Activated CD4-positive, alpha-beta T cell treated with anti-CD3 and anti-CD28 coated beads, Interleukin-2, amount 50 U/mL, for 24 hours (primary cell): ENCODE measurements at regions not wholly inside any gene's neighbourhood (a gene's known extent, or its start where the extent isn't known, plus 50 kb on each side); places are given as distances from the start of the nearest gene placed in this dataset.
"Not testable (repeated sequence)": the region's sequence is repeated elsewhere in the genome, so short reads cannot be mapped to it uniquely, and the experiment has no call there.

Experiments used
- DNase-seq, 2 donors: peaks; one replicate each; pipeline ENCODE4 v3.0.0-alpha.2; 2020; ENCODE audit warnings: low read depth in 1 of 2, low spot score in 1 of 2

DNA sequence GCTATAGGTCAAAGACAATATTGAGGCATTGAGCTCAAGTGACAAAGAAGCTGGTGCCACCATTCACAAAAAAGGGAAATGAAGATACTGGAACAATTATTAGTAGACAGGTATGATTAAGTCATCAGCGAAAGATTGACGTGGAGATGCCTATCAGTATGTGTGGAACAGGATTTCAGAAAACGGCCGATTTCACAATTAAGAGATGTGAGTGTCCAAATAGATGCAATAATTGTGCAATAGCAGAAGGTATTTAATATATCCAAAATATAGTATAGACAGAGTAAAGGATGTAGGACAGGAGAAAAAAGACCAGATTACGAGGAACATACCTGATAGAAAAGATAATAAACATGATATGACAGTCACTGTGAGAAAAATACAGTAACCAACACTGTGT lies 433.1 kb downstream of the C12orf50 start:
- DNase-seq, result no peak

DNA sequence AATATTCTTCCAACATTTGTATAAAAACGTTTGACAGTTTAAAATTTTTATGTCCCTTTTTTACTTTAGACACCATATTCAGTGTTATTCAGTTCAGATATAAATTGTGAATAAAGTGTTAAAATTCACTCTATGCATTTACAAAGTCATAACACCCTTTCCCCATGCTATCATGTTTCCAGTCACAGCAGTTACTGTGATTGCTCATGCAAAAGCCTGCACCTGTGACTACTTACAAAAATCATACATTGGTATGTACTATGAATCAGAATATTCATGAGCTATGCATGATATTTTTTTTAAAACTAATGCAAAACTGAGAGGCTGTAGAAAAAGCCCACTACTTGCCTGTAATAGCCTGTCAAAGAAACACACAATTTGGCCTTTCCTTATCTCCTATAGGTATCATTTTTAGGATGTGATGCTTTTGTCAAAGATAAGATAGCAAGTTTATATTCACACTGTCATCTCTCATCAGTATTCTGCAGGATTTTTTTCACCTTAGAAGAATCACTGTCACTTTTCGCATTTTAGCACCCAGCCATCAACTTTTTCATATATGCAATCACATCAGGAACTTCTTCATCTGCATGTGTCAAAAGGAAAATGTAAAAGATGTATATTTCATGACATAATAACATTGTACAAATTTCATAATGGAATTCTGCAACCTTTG lies 443.2 kb downstream of the C12orf50 start:
- no peak for DNase-seq

DNA sequence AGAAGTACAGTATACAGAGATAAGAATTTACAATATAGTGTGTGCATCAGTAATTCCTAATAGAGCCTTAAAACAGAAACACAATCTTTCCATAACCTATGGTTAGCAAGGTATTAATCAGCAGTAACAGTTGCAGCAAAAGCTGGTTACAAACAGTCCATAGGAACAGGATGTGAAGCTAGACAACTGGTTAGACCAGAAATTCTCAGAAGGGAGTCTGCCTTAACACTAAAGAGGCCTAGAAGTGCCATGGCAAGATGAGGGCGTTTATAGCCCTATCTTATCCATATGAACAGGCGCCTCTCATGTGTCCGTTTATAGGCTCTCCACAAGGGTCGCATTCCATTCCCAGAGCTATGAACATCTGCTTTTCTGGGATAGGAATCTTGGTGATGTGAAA lies 450.1 kb downstream of the C12orf50 start:
- not testable (repeated sequence) for DNase-seq

DNA sequence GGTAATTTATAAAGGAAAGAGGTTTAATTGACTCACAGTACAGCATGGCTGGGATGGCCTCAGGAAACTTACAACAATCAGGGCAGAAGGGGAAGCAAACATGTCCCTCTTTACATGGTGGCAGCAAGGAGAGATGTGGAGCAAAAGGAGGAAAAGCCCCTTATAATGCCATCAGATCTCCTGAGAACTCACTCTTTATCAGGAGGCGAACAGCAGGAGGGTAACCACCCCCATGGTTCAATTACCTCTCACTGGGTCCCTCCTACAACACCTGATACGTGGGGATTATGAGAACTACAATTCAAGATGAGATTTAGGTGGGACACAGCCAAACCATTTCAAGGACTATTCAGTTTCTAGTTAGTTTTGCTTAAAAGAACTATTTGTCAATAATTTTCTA lies 453.3 kb downstream of the C12orf50 start:
- no peak for DNase-seq

DNA sequence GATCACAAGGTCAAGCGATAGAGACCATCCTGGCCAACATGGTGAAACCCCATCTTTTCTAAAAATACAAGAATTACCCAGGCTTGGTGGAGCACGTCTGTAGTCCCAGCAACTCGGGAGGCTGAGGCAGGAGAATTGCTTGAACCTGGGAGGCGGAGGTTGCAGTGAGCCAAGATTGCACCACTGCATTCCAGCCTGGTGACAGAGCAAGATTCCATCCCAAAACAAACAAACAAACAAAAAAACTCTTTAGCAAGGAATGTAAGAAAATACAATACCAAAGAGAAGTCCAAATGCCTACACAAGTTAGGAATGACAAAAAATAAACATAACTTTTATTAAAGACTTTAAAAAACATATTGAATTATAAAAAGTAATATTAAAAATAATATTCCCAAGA lies 462.3 kb downstream of the C12orf50 start:
- DNase-seq, result not testable (repeated sequence)

- DNase-seq, result no peak
Measured at GRCh38 chr12:87556985-87557384, 472.2 kb downstream of the C12orf50 start.

DNA sequence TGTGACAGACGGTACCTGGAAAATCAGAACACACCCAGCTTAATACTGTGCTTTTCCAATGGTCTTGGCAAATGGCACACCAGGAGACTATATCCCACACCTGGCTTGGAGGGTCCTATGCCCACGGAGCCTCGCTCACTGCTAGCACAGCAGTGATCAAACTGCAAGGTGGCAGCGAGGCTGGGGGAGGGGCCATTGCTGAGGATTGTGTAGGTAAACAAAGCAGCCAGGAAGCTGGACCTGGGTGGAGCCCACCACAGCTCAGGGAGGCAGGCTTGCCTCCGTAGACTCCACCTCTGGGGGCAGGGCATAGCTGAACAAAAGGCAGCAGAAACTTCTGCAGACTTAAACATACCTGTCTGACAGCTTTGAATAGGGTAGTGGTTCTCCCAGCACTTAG lies 498.0 kb downstream of the C12orf50 start:
- not testable (repeated sequence) for DNase-seq

- DNase-seq, result no peak
Measured at GRCh38 chr12:87529413-87529812, 499.8 kb downstream of the C12orf50 start.

DNA sequence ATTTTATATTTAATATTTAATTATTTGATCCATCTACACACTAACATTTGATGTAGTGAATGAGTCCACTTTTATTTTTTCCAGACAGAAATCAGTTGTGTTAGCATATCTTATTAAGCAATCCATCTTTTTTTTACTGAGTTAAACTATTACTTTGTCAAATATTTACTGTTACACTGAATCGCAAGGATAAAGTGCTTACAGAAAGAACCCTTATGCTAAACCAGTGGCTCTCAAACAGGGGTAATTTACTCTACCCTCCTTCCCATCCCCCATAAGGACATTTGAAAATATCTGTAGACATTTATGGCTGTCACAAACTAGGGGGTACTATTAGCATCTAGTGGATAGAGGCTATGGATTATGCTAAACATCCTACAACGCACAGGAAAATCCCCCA lies 508.2 kb downstream of the C12orf50 start:
- no peak for DNase-seq

DNA sequence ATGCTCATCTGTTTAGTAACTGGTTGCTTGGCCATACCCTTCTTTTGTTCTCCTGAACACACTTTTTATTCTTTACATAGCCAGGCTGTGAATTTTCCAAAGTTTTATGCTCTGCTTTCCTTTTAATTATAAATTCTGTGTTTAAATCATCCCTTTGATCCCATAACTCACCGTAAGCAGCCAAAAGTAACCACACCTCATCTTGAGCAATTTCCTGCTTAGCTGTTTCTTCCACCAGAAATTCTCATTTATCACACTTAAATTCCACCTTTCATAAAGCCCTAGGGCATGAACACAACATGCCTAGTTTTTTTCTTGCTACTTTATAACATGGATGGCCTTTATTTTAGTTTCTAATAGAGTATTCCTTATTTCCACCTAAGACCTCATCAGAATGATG lies 510.7 kb downstream of the C12orf50 start:
- DNase-seq, result no peak

GRCh38 chr12:87518036-87518435 lies 511.2 kb downstream of the C12orf50 start:
- no peak for DNase-seq

DNA sequence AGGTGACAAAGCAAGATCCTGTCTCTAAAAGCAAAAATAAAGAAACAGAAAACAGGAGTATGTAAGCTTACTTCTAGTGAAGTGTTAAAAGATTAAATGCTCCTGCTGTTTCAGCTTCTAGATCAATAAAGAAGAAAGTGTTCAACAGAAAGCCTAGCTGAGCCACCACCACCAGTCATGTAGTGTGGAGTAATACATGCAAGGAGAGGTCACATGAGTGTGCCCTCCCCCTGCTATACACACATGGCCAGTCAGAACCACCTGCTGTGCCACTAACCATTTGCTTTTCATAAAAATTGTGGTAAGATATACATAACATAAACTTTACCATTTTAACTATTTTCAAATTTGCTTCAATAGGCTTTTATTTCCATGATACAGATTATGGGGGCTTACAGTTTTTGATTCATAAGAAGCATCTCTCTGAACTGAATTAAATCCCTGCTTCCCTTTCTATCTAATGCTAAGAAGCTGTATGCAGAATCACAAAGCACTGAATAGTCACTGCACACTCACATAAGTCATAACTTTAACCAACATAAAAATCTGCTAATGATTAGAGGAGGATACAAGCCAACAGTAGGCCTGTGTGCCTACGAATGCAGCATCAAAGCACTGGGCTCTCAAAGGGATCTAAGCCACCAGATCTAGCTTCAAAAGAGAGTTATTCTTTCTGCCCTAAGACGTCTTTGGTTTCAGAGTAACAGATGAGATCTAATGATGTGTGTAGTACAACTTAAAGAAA lies 515.5 kb downstream of the C12orf50 start:
- DNase-seq, result no peak

DNA sequence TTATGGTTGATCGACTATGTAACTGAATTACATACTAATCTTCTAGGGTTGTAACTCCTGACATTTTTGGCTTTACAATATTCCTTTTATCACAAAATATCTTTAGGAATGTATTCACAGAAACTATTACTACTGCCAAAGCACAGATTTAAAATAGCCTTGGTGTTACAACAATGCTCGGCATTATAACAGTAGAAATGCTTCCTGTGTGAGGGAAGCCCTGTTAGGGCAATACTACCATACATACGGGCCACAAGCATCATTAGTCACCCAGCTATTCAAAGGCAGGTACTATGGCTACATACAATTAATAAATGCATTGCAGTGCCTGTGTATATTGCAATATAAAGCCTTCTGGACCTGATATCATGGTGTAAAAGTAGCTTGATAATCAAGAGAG lies 517.8 kb downstream of the C12orf50 start:
- DNase-seq, result no peak

- DNase-seq, result no peak
Measured at GRCh38 chr12:87509237-87509820, 519.9 kb downstream of the C12orf50 start.

DNA sequence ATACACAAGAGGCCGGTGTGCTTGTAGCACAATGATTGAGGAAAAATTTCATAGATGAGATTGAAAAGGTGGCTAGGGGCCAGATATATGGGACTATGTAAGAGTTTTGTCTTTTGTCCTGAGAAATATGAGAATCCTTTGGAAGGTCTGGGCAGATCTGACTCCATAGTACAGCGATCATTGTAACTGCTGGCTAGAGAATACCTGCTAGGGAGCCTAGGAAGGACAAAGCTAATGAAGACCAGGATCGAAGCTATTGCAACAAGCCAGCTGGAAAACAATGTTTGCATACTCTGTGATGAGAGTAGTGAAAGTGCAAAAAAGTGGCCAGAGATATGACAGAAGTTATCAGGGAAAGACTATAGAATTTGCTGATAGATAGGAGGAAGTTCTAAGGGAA lies 537.6 kb downstream of the C12orf50 start:
- no peak for DNase-seq

GRCh38 chr12:87491089-87491488 lies 538.1 kb downstream of the C12orf50 start:
- DNase-seq, result no peak

GRCh38 chr12:87469295-87469694 lies 559.9 kb downstream of the C12orf50 start:
- DNase-seq, result no peak

DNA sequence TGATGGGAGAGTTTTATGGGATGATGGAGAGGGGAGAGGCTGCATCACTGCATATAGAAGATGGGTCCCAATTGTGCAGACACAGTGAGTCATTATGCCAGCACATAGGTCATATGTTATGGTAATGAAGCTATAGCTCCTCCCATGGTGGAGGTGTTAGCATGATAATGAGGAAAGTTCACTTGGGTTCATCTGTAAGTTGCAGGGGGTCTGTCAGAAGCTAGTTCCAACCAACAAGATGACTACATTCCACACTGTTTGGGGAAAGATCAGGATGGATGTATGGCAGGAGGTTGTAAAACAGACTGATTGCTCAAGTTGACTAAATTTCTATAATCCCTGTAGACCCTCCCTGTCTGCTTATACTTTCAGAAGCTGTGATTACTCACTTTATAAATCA lies 561.3 kb downstream of the C12orf50 start:
- DNase-seq, result no peak

DNA sequence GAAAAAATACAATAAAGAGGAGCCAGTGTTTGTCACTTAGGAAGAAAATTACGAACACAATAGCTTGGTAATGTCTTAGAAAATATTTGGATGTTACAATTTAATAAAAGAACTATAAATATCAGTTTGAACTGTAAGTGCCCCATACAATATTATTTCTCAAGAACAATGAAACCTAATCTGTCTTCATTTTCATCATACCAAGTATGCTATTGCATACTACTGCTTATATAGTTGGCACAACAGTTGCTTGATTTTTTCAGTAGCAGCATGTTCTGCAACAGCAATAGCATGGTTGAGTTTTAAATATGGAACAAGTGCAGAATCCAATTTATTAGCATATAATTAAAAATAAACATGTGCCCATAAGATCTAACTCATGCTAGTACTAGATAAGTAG lies 564.6 kb downstream of the C12orf50 start:
- DNase-seq, result no peak

GRCh38 chr12:87444039-87444438 lies 585.2 kb downstream of the C12orf50 start:
- DNase-seq, result no peak

GRCh38 chr12:87441511-87441910 lies 587.7 kb downstream of the C12orf50 start:
- no peak for DNase-seq

GRCh38 chr12:87439990-87440827 lies 589.0 kb downstream of the C12orf50 start:
- no peak for DNase-seq
